GM23338 (cell line): ENCODE measurements at regions not wholly inside any gene's neighbourhood (a gene's known extent, or its start where the extent isn't known, plus 50 kb on each side); places are given as distances from the start of the nearest gene placed in this dataset.

Experiments used
- ATAC-seq: fragments of 200-7000 bp; cut with Tn5 transposase; 3 replicates; pipeline ENCODE4 v1.9.1; 2020
- DNase-seq: peaks from one replicate; pipeline ENCODE4 v3.0.0-alpha.2; 2015; ENCODE audit warnings: low spot score
- H2AFZ ChIP-seq: fragments of 200-600 bp; sonication (generic); 2 replicates; pipeline ENCODE4 v1.8.0; 2016; ENCODE audit warnings: antibody characterized with exemption, mild to moderate bottlenecking, moderate library complexity
- H3F3A ChIP-seq: fragments of 200-600 bp; sonication (generic); replicated peaks from 2 replicates; pipeline ENCODE4 v1.8.0; 2017; ENCODE audit warnings: antibody characterized with exemption, mixed run types, low read depth
- H3K27ac ChIP-seq: fragments of 200-600 bp; sonication (generic); 2 replicates; pipeline ENCODE4 v1.6.1; 2016; ENCODE audit warnings: low read depth
- H3K27me3 ChIP-seq: fragments of 200-600 bp; sonication (generic); 2 replicates; pipeline ENCODE4 v1.8.0; 2016; ENCODE audit warnings: mild to moderate bottlenecking, mixed run types, moderate library complexity; ENCODE audit not compliant: insufficient read depth
- H3K36me3 ChIP-seq: fragments of 200-600 bp; sonication (generic); 2 replicates; pipeline ENCODE4 v1.8.0; 2016; ENCODE audit warnings: mild to moderate bottlenecking; ENCODE audit not compliant: insufficient read depth
- H3K4me1 ChIP-seq: fragments of 200-600 bp; sonication (generic); 2 replicates; pipeline ENCODE4 v1.8.0; 2016; ENCODE audit warnings: mild to moderate bottlenecking, moderate library complexity; ENCODE audit not compliant: insufficient read depth
- H3K4me2 ChIP-seq: fragments of 200-600 bp; sonication (generic); 2 replicates; pipeline ENCODE4 v1.7.1; 2017; ENCODE audit warnings: mixed run types
- H3K4me3 ChIP-seq: fragments of 200-600 bp; sonication (generic); 2 replicates; pipeline ENCODE4 v1.6.1; 2016; ENCODE audit warnings: mixed run types
- H3K79me2 ChIP-seq: fragments of 200-600 bp; sonication (generic); replicated peaks from 2 replicates; pipeline ENCODE4 v1.8.0; 2017; ENCODE audit warnings: mild to moderate bottlenecking; ENCODE audit not compliant: insufficient read depth
- H3K9me2 ChIP-seq: fragments of 200-600 bp; sonication (generic); 2 replicates; pipeline ENCODE4 v1.8.0; 2017; ENCODE audit not compliant: insufficient read depth
- H4K20me1 ChIP-seq: fragments of 200-600 bp; sonication (generic); replicated peaks from 2 replicates; pipeline ENCODE4 v1.8.0; 2017; ENCODE audit warnings: mild to moderate bottlenecking; ENCODE audit not compliant: insufficient read depth
- H3K27ac Mint-ChIP-seq: 2 replicates; pipeline ENCODE4 v1.8.0; 2020; ENCODE audit warnings: inconsistent platforms, mild to moderate bottlenecking, moderate library complexity, mixed read lengths
- H3K27me3 Mint-ChIP-seq: 3 replicates; pipeline ENCODE4 v1.8.0; 2022; ENCODE audit warnings: low read depth, mild to moderate bottlenecking, moderate library complexity, mixed read lengths, inconsistent platforms; ENCODE audit not compliant: insufficient read depth, poor library complexity
- H3K36me3 Mint-ChIP-seq: 3 replicates; pipeline ENCODE4 v1.8.0; 2021; ENCODE audit warnings: low read depth, mild to moderate bottlenecking, inconsistent platforms, moderate library complexity, mixed read lengths
- H3K4me1 Mint-ChIP-seq: 3 replicates; pipeline ENCODE4 v1.8.0; 2020; ENCODE audit warnings: mild to moderate bottlenecking, inconsistent platforms, mixed read lengths
- H3K4me3 Mint-ChIP-seq: 3 replicates; pipeline ENCODE4 v1.8.0; 2021; ENCODE audit warnings: moderate library complexity, mild to moderate bottlenecking, inconsistent platforms, mixed read lengths
- H3K9me3 Mint-ChIP-seq: 3 replicates; pipeline ENCODE4 v1.8.0; 2020; ENCODE audit warnings: moderate library complexity, mild to moderate bottlenecking, inconsistent platforms, mixed read lengths
- CREB1 ChIP-seq: fragments of 250-450 bp; sonication (Bioruptor Pico); IDR thresholded peaks from 2 replicates; pipeline ENCODE4 v1.5.0; 2020; ENCODE audit warnings: low read depth, mild to moderate bottlenecking, moderate library complexity
- JUNB ChIP-seq: IDR thresholded peaks from one replicate; pipeline ENCODE4 v1.6.1; 2016; ENCODE audit warnings: antibody characterized with exemption; ENCODE audit not compliant: unreplicated experiment
- POLR2AphosphoS5 ChIP-seq: IDR thresholded peaks from 2 replicates; pipeline ENCODE4 v1.6.1; 2016; ENCODE audit warnings: antibody characterized with exemption, low read depth
- STAT1 ChIP-seq: IDR thresholded peaks from one replicate; pipeline ENCODE4 v1.6.1; 2016; ENCODE audit warnings: antibody characterized with exemption; ENCODE audit not compliant: unreplicated experiment
- ZNF462 ChIP-seq: fragments of 250-450 bp; sonication (Bioruptor Pico); IDR thresholded peaks from 2 replicates; pipeline ENCODE4 v1.5.0; 2020; ENCODE audit warnings: mild to moderate bottlenecking, moderate library complexity

- TF ChIP-seq ZNF462 (CRISPR knock-in tag) (no peak), CREB1 (CRISPR knock-in tag) (no peak), JUNB (no peak), POLR2AphosphoS5 (no peak)
Measured at GRCh38 chr21:35414507-35415139, 365.5 kb upstream of the RUNX1 start (continued).

GRCh38 chr21:35414056-35414455 lies 365.0 kb upstream of the RUNX1 start:
- Mint-ChIP-seq H3K4me3 (no peak overlapping the region), H3K36me3 (no peaks in the 10 kb centered on the region; the same call in 2 of the 3 replicates), H3K9me3 (peaks cover 10% of the 10 kb centered on the region; the same call in 2 of the 3 replicates), H3K4me1 (peaks cover 24% of the 10 kb centered on the region), H3K27ac (no peak overlapping the region), H3K27me3 (peaks cover 6% of the 10 kb centered on the region)
- H3K9me2 ChIP-seq, result no peaks in the 10 kb centered on the region; the same call in none of the 2 replicates
- no peak overlapping the region for H3K4me3 ChIP-seq
- no peaks in the 10 kb centered on the region for H3K79me2 ChIP-seq
- H3F3A ChIP-seq, result no peaks in the 10 kb centered on the region
- no peak overlapping the region for H2AFZ ChIP-seq
- ATAC-seq (no peak), DNase-seq (no peak)
- no peak overlapping the region for H3K27ac ChIP-seq
- H4K20me1 ChIP-seq, result no peaks in the 10 kb centered on the region
- TF ChIP-seq JUNB, result no peak
- no peak for TF ChIP-seq STAT1
- H3K4me1 ChIP-seq, result peaks cover 9% of the 10 kb centered on the region; the same call in 1 of the 2 replicates
- no peak overlapping the region for H3K4me2 ChIP-seq
- H3K36me3 ChIP-seq, result no peaks in the 10 kb centered on the region
- H3K27me3 ChIP-seq, result no peaks in the 10 kb centered on the region
